Gastrocnemius medialis (tissue), 4 donors: ENCODE measurements at regions not wholly inside any gene's neighbourhood (a gene's known extent, or its start where the extent isn't known, plus 50 kb on each side); places are given as distances from the start of the nearest gene placed in this dataset.

Source experiments
- CTCF ChIP-seq, 5 experiments: fragments of 450-650 bp in 3 of 5; fragments of 200-600 bp in 2 of 5; sonication (generic) in 2 of 5; IDR thresholded peaks in 4 of 5; conservative IDR thresholded peaks in 1 of 5; 1 replicate in 4 of 5; 2 replicates in 1 of 5; pipeline ENCODE4 v1.5.1; 2016 to 2019; ENCODE audit warnings: antibody characterized with exemption in 5 of 5, mild to moderate bottlenecking in 3 of 5, moderate library complexity in 3 of 5
- POLR2A ChIP-seq, 2 donors: fragments of 450-650 bp; IDR thresholded peaks; one replicate each; pipeline ENCODE4 v1.6.1; 2017; ENCODE audit warnings: antibody characterized with exemption in 2 of 2, mild to moderate bottlenecking in 2 of 2, moderate library complexity in 2 of 2

- TF ChIP-seq CTCF (IDR thresholded peaks at IDR 0.05 in 4 of 5, conservative IDR thresholded peaks at IDR 0.05 in 1 of 5) (no peak), POLR2A (IDR thresholded peaks at IDR 0.05) (no peak)
Observed at GRCh38 chr6:56732517-56732916, 89.8 kb upstream of the DST start.
